ENCODE measurements at regions not wholly inside any gene's neighbourhood (a gene's known extent, or its start where the extent isn't known, plus 50 kb on each side); places are given as distances from the start of the nearest gene placed in this dataset.

- Mint-ChIP-seq H3K4me3 (no peak overlapping the region), H3K27me3 (no peaks in the 10 kb centered on the region), H3K27ac (no peak overlapping the region), H3K36me3 (ENCODE audit: low read depth) (no peaks in the 10 kb centered on the region), H3K9me3 (ENCODE audit: low read depth) (no peaks in the 10 kb centered on the region), H3K4me1 (peaks cover under 1% of the 10 kb centered on the region)
- ATAC-seq (no peak), DNase-seq (no peak)
- ChIA-PET CTCF (interaction anchor here (0.6 to 1.1 kb wide), 5 partner anchors 13 to 283 kb away, joined by 3 to 7 read pairs (median 3); no protein-coding TSS in a partner anchor), POLR2A (no interaction called here)
- intact Hi-C loops (cut with DNase I, micrococcal nuclease), result loop anchor here in 1 of 2 experiments (10.0 kb wide), 1 partner anchor 104 kb away; the partner anchor contains the start of gene AMMECR1
Measured at GRCh38 chrX:110418316-110419235, 59.9 kb downstream of the RTL9 start.

- Mint-ChIP-seq H3K4me1 (no peaks in the 10 kb centered on the region), H3K36me3 (ENCODE audit: low read depth) (no peaks in the 10 kb centered on the region), H3K27me3 (no peaks in the 10 kb centered on the region), H3K4me3 (no peak overlapping the region), H3K9me3 (ENCODE audit: low read depth) (no peaks in the 10 kb centered on the region), H3K27ac (no peak overlapping the region)
- no peak for DNase-seq
- ChIA-PET POLR2A (no interaction called here), CTCF (interaction anchor here (0.6 to 1.3 kb wide), 3 partner anchors 8 to 314 kb away, joined by 3 to 6 read pairs (median 4); no protein-coding TSS in a partner anchor)
- intact Hi-C loops (cut with DNase I, micrococcal nuclease), result loop anchor here in 1 of 2 experiments (10.0 kb wide), 1 partner anchor 105 kb away; the partner anchor contains the start of gene AMMECR1
- ATAC-seq, result no peak
Measured at GRCh38 chrX:110419512-110419911, 60.9 kb downstream of the RTL9 start.

- H3K27ac Mint-ChIP-seq, result no peak overlapping the region
- CTCF ChIA-PET, result interaction anchor here (1.0 to 1.3 kb wide), 3 partner anchors 9 to 275 kb away, joined by 3 read pairs; no protein-coding TSS in a partner anchor
- H3K4me1 Mint-ChIP-seq, result no peaks in the 10 kb centered on the region
- H3K9me3 Mint-ChIP-seq (ENCODE audit: low read depth), result no peaks in the 10 kb centered on the region
- no peak overlapping the region for H3K4me3 Mint-ChIP-seq
- no peaks in the 10 kb centered on the region for H3K27me3 Mint-ChIP-seq
- no peaks in the 10 kb centered on the region for H3K36me3 Mint-ChIP-seq (ENCODE audit: low read depth)
- ATAC-seq (no peak), DNase-seq (no peak)
- intact Hi-C loops (cut with DNase I, micrococcal nuclease), result no loop called here
- POLR2A ChIA-PET, result no interaction called here
Measured at GRCh38 chrX:110420771-110421499, 62.3 kb downstream of the RTL9 start.

- Mint-ChIP-seq H3K27me3 (no peaks in the 10 kb centered on the region), H3K36me3 (ENCODE audit: low read depth) (no peaks in the 10 kb centered on the region), H3K4me1 (no peaks in the 10 kb centered on the region), H3K9me3 (ENCODE audit: low read depth) (no peaks in the 10 kb centered on the region), H3K4me3 (no peak overlapping the region), H3K27ac (no peak overlapping the region)
- no peak for DNase-seq
- no peak for ATAC-seq
- CTCF ChIA-PET, result interaction anchor here (0.6 to 1.2 kb wide), 4 partner anchors 238 to 275 kb away, joined by 3 read pairs; no protein-coding TSS in a partner anchor
- POLR2A ChIA-PET, result no interaction called here
- intact Hi-C loops (cut with DNase I, micrococcal nuclease), result no loop called here
Measured at GRCh38 chrX:110421500-110422455, 63.1 kb downstream of the RTL9 start.

GRCh38 chrX:110425222-110426154 is 66.8 kb downstream of the RTL9 start:
- Mint-ChIP-seq H3K4me1 (no peaks in the 10 kb centered on the region), H3K27ac (no peak overlapping the region), H3K4me3 (no peak overlapping the region), H3K9me3 (ENCODE audit: low read depth) (no peaks in the 10 kb centered on the region), H3K27me3 (no peaks in the 10 kb centered on the region), H3K36me3 (ENCODE audit: low read depth) (no peaks in the 10 kb centered on the region)
- DNase-seq (no peak), ATAC-seq (no peak)
- intact Hi-C loops (cut with DNase I, micrococcal nuclease), result no loop called here
- CTCF ChIA-PET, result interaction anchor here (1.6 to 2.2 kb wide), 2 partner anchors 13 to 17 kb away, joined by 6 to 8 read pairs; no protein-coding TSS in a partner anchor
- POLR2A ChIA-PET, result no interaction called here

GRCh38 chrX:110426155-110426504 is 67.5 kb downstream of the RTL9 start:
- H3K9me3 Mint-ChIP-seq (ENCODE audit: low read depth), result no peaks in the 10 kb centered on the region
- no peak overlapping the region for H3K4me3 Mint-ChIP-seq
- H3K27me3 Mint-ChIP-seq, result no peaks in the 10 kb centered on the region
- no peaks in the 10 kb centered on the region for H3K36me3 Mint-ChIP-seq (ENCODE audit: low read depth)
- ATAC-seq (no peak), DNase-seq (no peak)
- H3K27ac Mint-ChIP-seq, result no peak overlapping the region
- ChIA-PET POLR2A (no interaction called here), CTCF (interaction anchor here (2.2 kb wide), 1 partner anchor 18 kb away, joined by 8 read pairs; no protein-coding TSS in a partner anchor)
- no peaks in the 10 kb centered on the region for H3K4me1 Mint-ChIP-seq
- intact Hi-C loops (cut with DNase I, micrococcal nuclease), result no loop called here

- no peaks in the 10 kb centered on the region for H3K36me3 Mint-ChIP-seq (ENCODE audit: low read depth)
- intact Hi-C loops (cut with DNase I, micrococcal nuclease), result no loop called here
- DNase-seq (no peak), ATAC-seq (no peak)
- POLR2A ChIA-PET, result no interaction called here
- H3K4me3 Mint-ChIP-seq, result no peak overlapping the region
- H3K27me3 Mint-ChIP-seq, result no peaks in the 10 kb centered on the region
- CTCF ChIA-PET, result no interaction called here
- H3K9me3 Mint-ChIP-seq (ENCODE audit: low read depth), result no peaks in the 10 kb centered on the region
- no peaks in the 10 kb centered on the region for H3K4me1 Mint-ChIP-seq
- no peak overlapping the region for H3K27ac Mint-ChIP-seq
Measured at GRCh38 chrX:110427076-110427475, 68.4 kb downstream of the RTL9 start.

GRCh38 chrX:110428144-110428543 is 69.5 kb downstream of the RTL9 start:
- Mint-ChIP-seq H3K36me3 (ENCODE audit: low read depth) (no peaks in the 10 kb centered on the region), H3K27me3 (no peaks in the 10 kb centered on the region), H3K9me3 (ENCODE audit: low read depth) (no peaks in the 10 kb centered on the region), H3K4me3 (no peak overlapping the region), H3K27ac (no peak overlapping the region), H3K4me1 (no peaks in the 10 kb centered on the region)
- POLR2A ChIA-PET, result no interaction called here
- CTCF ChIA-PET, result no interaction called here
- intact Hi-C loops (cut with DNase I, micrococcal nuclease), result no loop called here
- no peak for ATAC-seq
- no peak for DNase-seq

- peaks cover 4% of the 10 kb centered on the region for H3K27me3 Mint-ChIP-seq
- H3K4me1 Mint-ChIP-seq, result no peaks in the 10 kb centered on the region
- ATAC-seq, result peak; percentile 63
- no peak overlapping the region for H3K4me3 Mint-ChIP-seq
- intact Hi-C loops (cut with DNase I, micrococcal nuclease), result no loop called here
- no peak overlapping the region for H3K27ac Mint-ChIP-seq
- DNase-seq, result no peak
- no peaks in the 10 kb centered on the region for H3K36me3 Mint-ChIP-seq (ENCODE audit: low read depth)
- POLR2A ChIA-PET, result no interaction called here
- CTCF ChIA-PET, result interaction anchor here (0.6 kb wide), 1 partner anchor 426 kb away, joined by 3 read pairs; no protein-coding TSS in a partner anchor
- H3K9me3 Mint-ChIP-seq (ENCODE audit: low read depth), result no peaks in the 10 kb centered on the region
Measured at GRCh38 chrX:110430293-110431076, 71.8 kb downstream of the RTL9 start.
